HG02852 (cell line): ENCODE measurements at regions not wholly inside any gene's neighbourhood (a gene's known extent, or its start where the extent isn't known, plus 50 kb on each side); places are given as distances from the start of the nearest gene placed in this dataset.
A peak's percentile ranks its signal among the peaks of the same experiment; 100 is the strongest.
"Not testable (repeated sequence)": the region's sequence is repeated elsewhere in the genome, so short reads cannot be mapped to it uniquely, and the experiment has no call there.

ENCODE experiments used
- ATAC-seq: cut with Tn5 transposase; IDR thresholded peaks from one replicate; pipeline ENCODE4 v1.9.1; 2021; ENCODE audit warnings: mild to moderate bottlenecking, moderate library complexity; ENCODE audit not compliant: unreplicated experiment

DNA sequence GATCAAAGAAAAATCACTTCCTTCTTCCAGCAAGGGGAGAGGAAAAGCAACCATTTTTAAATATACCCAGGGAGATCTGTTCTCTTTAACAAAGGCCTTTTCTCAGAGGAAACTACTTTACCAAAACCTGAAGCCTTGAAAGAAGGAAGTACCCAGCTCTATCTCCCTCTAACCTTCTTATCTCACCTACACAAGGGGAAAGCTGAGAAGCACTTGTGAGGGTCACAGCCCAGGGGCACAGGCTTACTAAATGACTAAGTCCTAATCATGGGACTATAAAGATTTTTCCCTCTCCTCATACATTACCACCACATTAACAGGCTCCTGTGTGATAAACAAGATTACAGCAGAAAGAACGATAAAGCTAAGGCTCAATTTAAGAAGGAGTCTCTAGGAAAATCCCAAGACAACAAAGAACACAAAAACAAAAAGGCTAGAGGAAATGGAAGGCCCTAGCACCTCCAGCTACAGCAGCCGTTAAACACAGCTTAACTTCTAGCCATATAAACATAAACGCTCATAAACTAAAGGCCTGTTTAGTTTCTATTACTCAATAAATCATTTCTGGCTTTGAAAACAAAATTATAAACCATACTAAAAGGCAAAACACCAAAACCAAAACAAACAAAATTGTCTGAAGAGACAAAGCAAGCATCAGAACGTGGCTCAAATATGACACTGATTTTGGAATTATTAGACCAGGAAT, 284.9 kb upstream of the ECI2 start:
- no peak for ATAC-seq

DNA sequence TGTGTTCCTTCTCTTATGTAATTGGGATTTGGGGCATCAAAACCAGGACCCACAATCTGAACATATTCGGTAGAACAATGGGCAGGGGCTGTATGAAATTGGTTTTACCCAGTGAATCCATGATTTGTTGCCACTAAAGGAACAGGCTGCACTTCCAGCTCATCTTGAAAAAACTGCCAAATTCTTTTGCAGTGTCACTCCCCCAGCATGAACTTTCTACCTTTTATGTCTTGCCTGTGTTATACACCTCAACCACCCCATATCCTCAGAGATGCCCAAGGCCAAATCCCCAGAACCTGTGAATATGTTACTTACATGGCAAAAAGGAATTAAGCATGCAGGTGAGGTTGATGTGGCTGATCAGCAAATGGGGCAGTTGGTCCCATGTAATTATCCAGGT, 280.2 kb upstream of the ECI2 start:
- no peak for ATAC-seq

DNA sequence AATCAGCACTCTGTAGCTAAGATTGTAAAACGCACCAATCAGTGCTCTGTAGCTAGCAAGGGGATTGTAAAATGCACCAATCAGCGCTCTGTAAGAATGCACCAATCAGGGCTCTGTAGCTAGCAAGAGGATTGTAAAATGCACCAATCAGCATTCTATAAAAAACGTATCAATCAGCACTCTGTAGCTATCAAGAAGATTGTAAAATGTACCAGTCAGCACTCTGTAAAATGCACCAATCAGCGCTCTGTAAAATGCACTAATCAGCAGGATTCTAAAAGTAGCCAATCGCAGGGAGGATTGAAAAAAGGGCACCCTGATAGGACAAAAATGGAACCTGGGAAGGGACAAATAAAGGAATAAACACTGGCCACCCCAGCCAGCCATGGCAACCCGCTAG, 278.7 kb upstream of the ECI2 start:
- ATAC-seq, result not testable (repeated sequence)

DNA sequence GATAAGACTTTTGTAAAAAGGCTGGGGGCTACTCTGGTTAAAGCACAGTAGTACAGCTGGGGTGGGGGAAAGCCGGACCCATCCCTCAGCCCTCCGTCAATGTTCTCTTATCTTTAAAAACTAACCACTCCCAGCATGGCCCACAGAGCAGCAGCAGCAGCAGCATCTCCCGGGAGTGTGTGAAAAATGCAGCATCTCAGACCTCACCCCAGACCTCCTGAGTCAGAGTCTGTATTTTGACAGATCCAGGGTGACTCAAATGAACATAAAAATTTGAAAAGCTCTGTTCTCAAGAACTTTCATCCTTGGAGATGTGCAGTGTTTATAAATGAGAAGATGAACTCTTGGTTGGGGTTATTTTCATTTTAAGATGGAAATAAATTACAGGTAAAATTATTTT, 277.7 kb upstream of the ECI2 start:
- no peak for ATAC-seq

DNA sequence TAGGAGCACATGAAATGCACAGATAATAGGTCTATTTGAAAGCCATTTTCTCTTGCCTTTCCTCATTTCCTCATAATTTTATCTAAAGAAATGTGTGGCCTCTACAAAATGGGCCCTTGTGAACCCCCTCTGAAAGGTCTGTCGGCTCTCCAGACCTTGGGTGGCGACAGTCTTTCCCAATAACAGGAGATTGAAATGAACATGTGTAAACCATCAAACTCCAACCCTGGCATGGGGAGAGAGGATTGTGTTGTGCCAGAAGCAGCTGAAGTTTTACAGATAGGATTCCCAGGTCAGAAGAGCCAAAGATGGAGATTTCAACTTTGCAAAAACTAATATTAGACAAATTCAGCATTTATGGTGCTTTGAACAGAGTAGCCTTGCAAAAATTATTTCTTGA, 277.1 kb upstream of the ECI2 start:
- no peak for ATAC-seq

DNA sequence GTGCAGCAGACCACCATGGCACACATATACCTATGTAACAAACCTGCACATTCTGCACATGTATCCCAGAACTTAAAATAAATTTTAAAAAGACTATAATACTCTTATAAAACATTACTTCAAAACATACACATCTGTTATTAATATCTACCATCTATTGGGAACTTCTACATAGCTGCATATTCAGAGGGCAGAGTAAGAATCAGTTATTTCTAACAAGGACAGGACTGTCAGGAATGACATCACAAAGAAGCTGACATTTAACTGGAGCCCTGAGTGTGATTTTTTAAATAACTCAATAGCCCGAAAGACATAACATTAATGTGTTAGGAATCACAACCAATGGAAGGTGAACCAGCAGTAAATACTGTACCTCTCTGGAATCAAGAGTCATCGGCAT, 276.7 kb upstream of the ECI2 start:
- no peak for ATAC-seq

DNA sequence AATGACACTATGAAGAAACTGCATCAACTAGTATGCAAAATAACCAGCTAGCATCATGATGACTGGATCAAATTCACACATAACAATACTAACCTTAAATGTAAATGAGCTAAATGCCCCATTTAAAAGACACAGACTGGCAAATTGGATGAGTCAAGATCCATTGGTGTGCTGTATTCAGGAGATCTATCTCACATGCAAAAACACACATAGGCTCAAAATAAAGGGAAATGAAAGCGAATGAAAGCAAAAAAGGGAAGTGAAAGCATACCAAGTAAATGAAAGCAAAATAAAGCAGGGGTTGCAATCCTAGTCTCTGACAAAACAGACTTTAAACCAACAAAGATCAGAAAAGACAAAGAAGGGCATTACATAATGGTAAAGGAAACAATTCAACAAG, 272.3 kb upstream of the ECI2 start:
- peak; percentile 90 for ATAC-seq

DNA sequence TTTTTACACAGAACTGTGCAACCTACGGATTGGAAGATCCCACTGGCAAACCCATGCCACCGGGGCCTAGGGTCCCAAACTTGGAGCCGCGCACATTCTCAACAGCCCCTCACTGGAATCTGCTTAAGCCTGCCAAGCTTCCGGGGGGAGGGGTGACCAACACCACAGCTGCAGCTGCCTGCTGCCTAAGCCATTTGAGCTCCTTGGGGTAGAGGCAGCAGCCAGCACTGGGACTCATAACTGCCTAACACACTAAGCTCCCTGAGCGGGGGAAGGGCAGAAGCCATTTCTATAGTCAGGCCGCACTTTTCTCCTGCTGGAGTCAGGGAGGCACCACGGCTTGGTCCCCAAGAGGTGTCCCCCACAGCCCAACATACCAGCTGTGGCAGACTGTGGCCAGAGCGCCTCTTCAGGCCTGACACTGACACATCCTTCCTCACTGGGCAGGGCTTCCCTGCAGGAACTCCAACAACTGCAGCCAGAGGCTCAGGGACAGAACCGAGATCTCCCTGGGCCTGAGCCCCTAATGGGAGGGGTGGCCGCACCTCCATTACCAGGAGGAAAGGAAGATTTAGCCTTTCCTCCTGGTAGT, 270.3 kb upstream of the ECI2 start:
- ATAC-seq, result no peak

DNA sequence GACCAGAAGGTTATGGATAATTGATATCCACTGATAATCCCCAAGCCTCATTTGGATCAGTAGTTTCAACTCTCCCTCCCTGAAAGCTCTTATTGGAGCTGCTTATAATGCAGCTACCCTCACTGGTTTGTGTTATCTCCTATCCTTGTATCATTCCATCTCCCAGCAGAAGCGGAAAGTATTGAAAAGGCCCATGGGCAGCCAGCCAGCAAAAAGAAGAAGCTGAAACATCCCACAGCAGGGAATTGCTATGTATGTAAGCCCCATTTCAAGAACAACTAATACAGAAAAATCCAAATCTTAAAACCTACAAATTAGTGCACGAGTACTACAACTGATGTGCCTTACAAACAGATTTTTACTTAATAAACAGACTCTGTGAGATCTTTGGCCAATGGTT, 269.0 kb upstream of the ECI2 start:
- no peak for ATAC-seq

DNA sequence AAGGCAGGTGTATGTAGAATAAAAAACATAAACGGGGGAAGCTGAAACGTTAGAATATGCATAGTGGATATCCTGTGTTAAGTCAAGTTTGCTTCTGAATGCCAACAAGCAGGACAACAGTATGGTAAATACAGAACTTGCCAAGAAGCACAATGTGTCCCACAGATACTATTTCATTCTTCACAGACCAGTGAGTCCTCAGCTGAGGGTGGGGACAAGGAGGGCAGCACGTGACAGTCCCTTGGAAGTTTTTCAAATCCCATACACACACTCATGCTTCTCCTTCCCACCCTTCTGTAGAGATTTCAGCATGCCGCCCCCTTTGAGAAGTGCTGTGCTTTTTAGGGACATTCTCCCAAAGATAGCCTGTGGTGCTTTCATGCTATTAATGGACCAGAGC, 268.5 kb upstream of the ECI2 start:
- no peak for ATAC-seq

DNA sequence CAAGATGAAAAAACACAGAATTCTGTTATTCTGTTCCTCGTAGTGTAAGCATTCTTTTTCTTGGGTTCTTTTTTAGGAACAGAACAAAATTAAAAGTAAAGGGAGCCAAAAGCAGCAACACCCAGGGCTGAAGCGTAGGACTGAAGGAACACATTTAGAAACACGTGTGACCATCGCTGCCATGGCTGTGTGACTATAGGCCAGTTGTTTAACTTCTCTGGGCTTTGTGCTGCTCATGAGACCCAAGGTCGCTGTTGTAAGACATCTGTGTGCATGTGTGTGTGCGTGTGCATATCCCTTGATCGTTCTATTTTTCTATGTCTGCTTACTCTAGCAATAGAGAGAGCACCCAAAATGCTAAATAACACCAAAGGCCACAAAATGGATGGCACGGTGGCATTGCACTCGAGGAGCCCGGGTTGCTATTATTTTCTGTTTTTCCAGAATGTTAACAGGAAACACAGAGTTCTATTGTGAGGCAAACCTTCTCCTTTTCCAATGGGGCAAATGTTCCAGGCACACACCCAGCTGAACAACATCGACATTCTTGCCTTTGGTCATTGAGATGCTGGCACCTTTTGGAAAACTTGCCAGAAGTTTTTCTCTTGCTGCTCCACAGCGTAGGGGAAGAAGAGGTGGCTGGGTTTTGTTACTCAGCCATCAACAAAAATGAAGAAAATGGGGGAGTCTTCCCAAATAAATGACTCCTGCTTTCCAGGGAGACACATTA, 267.8 kb upstream of the ECI2 start:
- no peak for ATAC-seq

DNA sequence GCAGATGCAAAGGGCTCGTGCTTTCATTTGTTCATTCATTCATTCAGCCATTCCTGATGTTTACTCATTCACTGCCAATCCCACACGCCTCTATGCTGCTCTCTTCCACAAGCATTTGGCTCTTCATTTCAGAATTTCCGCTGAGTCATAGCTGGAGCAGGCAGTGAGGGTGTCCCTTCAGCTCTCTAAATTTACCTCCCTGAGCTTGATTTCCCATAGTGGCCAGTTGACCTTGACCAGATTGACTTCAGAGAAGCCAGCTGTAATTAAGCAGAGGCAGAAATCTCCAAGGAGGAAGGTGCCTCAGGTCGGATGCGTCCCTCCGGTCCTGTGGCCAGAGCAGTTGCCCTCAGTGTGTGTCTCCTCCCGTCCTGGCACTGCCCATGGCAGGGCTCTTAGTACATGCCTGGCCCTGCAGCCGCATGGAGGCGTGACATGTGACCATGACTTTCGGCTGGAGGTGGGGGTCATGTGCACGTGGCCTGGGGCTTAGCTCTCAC, 267.2 kb upstream of the ECI2 start:
- no peak for ATAC-seq

DNA sequence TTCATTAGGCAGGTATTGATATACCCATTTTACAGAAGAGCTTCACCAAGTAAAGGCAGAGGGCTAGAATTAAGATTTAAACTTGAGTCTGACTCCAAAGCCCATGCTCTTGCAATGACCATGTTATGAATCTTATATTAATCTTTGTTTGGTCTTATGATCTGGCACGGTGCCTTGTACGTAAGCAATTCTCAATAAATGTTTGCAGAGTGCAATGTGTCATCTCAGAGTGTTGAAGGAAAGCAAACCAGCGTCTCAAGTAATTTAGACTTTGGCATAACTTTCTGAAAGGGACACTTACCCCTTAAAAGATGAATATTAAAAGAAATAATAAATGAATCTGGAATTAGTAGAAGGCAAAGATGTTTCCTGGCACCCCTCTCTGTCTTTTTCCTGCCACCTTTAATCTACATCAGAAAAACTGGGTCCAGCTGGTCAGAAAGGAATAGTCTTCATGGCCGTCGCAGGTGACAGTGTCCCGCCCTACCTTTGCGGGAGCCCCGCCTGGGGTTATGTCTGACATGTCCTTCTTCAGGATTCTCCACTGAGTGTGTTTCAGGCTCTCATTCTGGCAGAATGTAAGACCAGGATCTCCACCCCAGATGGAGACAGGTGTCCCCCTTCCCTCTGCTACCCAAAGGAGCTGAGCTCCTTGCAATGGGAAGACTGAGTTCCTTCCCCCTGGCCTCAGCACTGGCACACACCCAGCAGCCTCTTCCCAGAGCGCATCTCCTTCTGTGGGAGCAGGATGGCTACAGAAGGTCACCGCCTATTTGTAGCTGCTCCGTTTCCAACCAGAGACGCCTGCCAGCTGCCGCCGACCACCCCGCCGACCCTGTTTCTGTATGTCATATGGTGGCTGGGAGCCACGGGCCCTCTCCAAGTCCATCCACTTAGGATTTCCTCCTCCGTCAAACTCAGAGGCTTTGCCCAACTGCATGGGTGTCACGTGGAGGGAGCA, 266.3 kb upstream of the ECI2 start:
- no peak for ATAC-seq

DNA sequence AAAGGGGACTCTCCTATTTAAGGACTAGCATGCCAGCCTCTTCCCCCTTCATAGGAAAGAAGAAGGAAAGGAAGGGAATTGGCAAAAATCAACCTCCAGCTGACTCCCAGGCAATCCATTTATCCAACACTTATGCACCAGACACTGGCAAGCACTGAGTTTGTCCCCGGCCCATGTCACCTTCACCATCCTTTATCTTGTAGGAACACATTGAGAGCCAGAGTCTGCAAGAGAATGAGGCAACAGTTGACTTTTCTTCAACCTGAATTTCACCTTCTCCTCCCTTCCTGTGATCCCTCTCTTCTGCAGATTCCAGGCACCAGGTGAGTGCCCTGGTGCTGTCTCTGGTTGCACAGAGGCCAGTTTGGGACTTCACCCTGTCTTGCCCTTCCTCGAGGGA, 264.3 kb upstream of the ECI2 start:
- ATAC-seq, result no peak

DNA sequence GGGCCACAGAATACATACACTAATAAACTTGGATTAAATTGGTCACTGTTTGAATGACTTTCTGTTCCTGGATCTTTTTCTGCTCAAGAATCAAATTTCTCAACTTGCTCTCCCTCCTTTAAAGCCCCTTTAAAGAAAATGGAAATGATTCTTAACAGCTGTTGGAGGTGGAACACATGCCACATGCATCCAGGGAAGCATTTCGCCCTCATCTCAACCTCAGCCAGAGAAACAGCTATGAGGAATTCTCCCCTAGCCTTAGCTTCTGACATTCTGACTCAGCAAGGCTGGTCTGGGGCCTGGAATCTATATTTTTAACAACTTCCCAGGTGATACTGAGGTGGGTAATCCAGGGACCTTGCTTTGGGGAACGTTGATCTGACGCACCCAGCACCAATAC, 263.4 kb upstream of the ECI2 start:
- no peak for ATAC-seq

DNA sequence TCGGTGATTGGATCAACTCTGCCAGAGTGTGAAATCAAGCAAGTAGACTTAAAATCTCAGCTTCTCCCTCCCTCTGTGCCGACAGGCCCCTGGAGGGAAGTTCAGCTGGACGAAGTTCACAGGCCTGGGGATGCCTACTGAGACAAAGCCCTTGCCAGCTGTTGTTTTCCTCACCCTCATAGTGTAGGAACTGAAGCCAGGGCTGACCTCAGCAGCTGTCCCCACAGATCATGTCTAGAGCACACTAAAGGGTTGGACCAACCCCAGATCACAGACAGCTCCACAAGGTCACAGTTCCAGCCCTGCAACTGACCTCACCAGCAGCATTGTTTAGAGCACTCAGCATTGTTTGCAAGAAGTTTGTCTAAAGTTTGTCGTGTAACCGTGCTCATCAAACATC, 261.9 kb upstream of the ECI2 start:
- no peak for ATAC-seq

DNA sequence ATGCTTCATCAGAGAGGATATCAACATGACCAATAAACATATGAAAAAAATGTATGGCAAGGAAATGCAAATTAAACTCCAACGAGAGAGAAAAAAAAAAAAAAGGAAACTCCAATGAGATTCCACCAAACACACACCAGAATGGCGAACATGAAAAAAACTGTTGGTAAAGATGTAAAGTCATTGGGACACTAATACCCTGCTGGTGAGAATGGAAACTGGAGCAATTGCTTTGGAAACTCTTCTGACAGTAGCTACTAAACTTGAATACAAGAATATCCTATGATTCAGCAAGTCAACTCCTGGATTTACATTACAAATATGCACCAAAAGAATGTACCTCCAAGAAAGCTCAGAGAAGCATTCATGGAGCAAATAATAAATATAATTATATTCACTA, 260.7 kb upstream of the ECI2 start:
- ATAC-seq, result no peak

DNA sequence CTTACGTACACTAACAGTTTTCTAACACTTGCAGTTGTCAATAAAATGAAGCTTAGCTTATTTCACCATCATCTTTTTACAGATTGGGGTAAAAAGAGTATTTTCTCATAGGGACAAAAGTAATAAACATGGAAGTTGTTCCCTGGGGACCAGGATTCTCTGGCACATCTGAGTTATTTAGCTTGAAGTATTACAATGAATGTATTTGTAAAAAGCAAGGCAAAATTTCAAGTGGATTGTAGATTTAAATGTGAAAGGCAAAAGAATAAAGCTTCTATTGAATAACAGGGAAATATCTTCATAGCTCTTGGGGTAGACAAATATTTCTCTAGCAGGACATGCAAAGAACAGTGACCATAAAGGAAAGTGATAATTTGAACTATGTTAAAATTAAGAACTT, 260.0 kb upstream of the ECI2 start:
- ATAC-seq, result no peak

DNA sequence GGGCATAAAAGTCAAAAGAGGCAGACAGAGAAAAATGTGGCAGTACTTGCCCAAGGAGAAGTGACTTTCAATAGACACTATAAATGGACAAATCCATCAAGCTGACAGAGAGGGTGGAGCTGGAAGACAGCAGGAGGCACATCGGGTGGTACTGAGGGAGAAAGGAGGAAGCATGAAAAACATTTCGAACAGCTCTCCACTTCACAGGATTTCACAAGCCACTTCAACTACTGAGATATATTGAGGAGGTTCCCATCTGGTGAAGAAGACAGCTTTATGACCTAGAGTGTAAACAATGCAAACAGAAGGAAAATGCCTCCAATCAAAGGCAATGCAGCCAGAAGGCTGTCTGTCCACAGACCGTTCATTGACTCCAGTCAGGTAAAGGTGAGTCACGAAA, 259.4 kb upstream of the ECI2 start:
- no peak for ATAC-seq

DNA sequence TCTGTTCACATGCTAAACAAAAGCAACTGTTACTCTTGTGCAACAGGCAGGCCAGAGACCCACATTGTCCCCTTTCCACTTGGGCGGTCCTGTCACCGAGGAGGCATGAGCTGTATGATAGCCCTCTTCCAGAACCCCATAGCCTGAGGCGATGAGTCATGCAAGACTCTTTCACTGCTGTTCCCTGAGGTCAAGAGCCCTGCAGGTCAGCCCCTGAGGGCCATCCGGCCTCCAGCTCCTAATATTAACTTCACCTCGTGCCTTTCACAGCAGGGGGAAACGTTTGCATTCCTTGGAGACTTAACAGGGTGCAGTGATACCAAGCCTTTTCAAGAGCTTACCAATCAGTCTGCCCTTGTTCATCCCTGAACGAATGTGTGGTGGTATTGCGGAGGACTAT, 253.3 kb upstream of the ECI2 start:
- no peak for ATAC-seq

DNA sequence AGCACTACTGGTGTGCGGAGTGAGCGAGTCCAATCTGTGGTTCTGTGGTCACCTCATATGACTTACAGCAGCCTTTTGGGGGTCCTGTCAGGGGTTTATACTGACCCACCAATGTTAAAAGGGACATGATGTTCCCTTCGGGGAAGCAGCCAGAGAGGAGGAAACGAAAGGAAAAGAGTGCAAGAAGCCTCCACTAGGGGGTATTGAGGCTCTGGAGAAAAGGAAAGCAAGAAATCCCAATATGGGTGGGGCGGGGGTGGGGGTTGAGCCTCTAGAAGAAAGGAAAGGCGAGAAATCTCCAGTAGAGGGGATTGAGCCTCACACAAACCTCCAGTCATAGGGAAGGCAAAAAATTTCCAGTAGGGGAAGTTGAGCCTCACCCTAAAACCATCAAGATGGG, 249.3 kb upstream of the ECI2 start:
- no peak for ATAC-seq
